ENCODE measurements at regions not wholly inside any gene's neighbourhood (a gene's known extent, or its start where the extent isn't known, plus 50 kb on each side); places are given as distances from the start of the nearest gene placed in this dataset.
"Not testable (repeated sequence)": the region's sequence is repeated elsewhere in the genome, so short reads cannot be mapped to it uniquely, and the experiment has no call there.

GRCh38 chr6:50998905-50999304 is 180.2 kb downstream of the TFAP2B start:
- ATAC-seq = no peak

- no peak for ATAC-seq
These were observed 182.7 kb downstream of the TFAP2B start for GRCh38 chr6:51001399-51001798.

DNA sequence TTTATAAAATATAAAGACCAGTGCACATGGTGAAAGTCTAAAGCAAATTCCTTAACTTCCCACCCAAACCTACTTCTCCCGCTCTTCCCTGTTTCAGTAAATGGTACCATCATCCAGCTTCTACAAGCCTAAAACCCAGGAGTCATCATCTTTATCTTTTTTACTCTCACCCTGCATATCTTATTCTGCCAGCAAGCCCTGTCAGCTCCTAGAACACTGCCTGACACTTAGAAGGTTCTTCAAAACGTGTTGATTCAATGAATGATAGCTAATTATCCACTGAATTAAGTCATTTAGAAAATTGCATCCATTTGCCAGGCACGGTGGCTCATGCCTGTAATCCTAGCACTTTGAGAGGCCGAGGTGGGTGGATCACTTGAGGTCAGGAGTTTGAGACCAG is 185.7 kb downstream of the TFAP2B start:
- no peak for ATAC-seq

GRCh38 chr6:51005779-51006178 is 187.1 kb downstream of the TFAP2B start:
- no peak for ATAC-seq

- no peak for ATAC-seq
These were observed 188.6 kb downstream of the TFAP2B start for GRCh38 chr6:51007237-51007636.

GRCh38 chr6:51008693-51009092 is 190.0 kb downstream of the TFAP2B start:
- not testable (repeated sequence) for ATAC-seq

DNA sequence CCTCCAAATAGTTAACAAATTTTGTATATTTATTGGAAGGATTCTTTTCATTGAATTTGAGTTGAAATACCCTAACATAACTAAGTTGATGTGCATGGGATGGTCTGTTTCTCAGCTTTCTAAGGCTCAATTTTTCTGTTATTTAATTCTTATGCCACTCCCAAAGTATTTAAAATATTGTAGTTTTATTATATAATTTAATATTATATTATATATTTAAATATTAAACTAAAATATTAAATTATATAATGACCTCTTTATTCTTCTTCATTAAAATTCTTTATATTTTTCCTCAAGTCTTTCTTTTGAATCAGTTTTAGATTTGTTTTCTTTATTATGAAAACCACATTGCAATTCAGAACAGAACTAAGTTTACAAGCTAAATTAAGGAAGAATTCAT is 194.7 kb downstream of the TFAP2B start:
- no peak for ATAC-seq

GRCh38 chr6:51015394-51015793 is 196.7 kb downstream of the TFAP2B start:
- ATAC-seq = no peak

DNA sequence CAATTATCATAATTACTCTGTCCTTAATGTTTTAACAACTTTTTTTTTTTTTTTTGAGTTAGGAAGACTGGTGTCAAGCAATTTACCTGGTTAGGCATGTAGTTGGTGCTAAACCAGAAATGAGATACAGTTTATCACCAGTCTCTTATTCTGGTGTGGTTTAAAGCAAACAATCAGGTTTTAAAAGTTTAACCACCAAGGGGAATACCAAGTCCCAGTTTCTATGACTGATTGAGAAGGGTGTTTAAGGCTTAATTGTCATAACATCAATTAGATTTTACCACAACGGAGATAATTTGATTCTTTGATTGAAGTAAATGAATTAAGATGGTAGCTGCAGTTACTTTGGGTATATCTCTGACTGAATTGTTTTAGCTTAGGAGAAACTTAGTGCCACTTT is 197.8 kb downstream of the TFAP2B start:
- no peak for ATAC-seq

DNA sequence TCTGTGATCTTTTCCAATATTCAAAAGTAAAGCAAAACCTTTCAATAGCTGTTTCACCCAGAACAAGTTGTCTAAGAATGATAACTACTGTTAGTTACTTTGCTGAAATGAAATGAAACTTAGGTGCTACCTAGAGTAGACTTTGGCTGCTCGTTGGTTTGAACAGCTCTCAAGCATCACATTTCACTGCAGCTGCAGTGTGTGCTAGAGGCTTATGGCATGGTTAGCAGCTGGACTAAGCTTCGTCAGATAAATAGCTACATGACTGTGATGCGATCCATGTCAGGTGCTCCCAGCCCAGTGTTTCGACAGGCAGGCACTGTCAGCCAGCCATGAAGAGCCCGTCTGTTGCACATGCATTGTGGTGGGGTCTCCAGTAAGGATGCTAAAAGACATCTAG is 201.1 kb downstream of the TFAP2B start:
- ATAC-seq = no peak

DNA sequence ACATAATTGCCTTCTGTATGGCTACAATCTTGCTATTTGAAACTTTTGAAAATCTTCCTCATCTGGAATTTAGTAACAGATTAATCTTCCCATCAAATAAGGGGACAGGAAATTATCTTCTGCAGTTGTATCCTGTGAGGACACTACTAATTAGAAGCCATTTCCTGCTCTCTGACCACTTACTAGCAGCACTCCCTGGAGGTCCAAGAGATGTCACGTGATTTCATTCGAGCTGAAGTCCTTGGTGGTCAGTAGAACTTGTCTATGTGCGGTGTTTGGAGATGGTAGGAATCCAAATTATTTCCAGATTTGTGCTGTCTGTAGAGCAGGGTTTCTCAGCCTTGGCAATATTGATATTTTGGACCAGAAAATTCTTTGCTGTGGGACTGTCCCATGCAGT is 202.5 kb downstream of the TFAP2B start:
- ATAC-seq = no peak

DNA sequence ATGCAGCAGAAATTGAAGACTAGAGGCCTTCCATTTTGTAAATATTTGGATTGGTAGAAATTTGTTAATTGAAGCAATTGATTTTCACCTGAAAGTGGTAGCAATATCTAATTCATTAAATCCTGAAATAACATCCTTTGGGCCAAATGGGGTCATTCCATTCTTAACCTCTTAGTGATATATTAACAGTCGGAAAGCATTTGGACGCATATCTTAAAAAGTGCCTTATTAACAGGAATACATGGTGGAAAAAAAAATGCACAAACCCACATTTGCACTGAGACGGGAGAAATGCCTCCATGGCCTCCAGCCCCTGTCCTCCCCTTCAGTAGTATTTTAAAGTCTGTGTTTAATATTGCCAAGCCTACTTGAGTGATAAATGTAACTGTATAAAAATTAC is 205.5 kb downstream of the TFAP2B start:
- no peak for ATAC-seq

DNA sequence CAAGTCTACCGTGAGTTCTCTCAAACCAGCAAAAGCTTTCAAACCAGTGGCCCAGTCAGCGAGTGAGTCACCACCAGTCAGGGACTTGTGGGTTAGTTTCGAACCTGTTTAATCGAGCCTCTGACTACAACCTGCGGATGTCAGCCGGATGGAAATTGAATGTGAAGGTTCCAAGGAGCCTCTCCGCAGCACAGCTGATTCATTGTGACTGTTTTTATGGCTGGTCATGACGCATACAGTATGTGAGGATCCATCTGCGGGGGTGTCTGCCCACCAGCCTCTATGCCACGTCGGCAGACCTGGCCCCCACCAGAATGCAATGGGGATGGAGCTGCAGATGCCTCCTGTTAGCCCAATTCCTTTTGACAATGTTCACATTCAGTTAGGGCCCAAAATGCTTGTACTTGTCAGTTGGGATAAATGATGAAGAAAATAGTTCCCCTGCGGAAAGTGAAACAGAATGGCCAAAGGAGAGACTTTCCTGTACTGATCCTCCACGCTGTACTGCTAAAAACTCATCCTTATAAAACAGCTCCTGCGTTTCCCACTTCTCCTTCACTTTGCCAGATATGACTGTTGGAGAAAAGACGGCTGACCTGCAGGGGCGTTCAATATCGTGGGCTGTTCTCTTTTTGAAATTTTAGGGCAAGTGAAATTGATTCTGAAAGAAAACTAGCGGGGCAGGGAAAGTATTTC is 206.6 kb downstream of the TFAP2B start:
- no peak for ATAC-seq

DNA sequence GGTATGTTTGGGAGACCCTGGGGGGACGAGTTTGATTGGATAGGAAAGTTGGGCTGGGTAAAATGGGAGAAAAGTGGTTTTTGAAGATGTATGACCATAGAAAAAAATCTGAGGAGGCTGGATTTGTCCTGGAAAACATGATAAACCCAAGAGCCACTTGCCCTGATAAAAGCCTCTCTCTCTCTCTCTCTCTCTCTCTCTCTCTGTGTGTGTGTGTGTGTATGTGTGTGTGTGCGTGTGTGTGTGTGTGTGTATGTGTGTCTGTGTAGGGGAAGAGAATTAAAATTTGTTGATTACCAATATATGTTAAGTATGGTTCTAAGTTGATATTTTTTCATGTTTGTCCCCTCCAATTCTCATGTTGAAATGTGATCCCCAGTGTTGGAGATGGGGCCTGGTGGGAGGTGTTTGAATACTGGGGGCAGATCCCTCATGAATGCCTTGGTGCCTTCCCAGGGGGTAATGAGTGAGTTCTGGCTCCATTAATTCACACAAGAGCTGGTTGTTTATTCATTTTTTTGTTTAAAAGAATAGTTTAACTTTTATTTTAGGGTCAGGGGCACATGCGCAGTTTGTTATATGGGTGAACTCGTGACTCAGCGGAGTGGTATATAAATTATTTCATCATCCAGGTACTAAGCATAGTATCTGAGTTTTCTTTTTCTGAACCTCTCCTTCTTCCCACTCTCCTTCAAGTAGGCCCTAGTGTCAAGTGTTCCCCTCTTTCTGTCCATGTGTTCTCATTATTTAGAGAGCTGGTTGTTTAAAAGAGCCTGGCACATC is 208.8 kb downstream of the TFAP2B start:
- ATAC-seq = no peak

- ATAC-seq = no peak
These were observed 209.6 kb downstream of the TFAP2B start for GRCh38 chr6:51028276-51028675.

- ATAC-seq = no peak
These were observed 210.9 kb downstream of the TFAP2B start for GRCh38 chr6:51029561-51029960.

DNA sequence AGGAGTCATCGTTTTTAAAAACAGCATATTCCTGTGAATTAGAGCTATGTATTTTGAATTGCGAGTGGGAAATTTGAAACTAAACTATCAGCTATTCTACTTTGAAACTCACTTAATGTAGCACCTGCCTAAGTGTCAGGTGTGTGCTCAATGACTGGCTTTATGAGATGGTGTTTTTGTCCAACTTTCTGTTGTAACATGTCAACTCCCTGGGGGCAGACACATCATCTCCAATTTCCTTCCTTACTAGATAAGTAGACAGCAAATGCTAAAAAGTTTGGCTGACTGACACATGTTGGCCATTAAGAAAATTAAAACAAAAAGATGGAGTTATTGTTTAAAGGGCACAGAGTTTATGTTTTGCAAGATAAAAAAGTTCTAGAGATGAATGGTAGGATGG is 226.9 kb downstream of the TFAP2B start:
- ATAC-seq = peak; percentile 83

- peak; percentile 84 for ATAC-seq
These were observed 230.8 kb downstream of the TFAP2B start for GRCh38 chr6:51049288-51049982.

GRCh38 chr6:51049983-51050877 is 231.6 kb downstream of the TFAP2B start:
- peak; percentile 59 for ATAC-seq

DNA sequence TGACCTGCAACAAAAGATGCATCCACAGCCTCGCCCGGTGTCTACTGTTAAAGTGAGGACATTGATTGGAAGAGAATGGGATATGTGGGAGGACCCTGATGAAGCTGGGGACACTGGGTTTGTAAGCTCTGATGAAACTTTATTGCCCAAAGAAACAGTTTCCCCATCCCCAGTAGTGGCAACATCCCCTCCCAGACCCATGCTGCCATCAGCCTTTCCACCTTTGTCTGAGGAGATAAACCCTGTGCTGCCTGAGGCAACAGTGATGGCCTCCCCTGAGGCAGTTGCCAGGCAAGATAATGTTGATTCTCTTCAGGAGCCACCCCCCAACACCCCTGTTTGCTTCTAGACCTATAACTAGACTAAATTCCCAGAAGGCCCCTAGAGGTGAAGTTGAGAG is 234.0 kb downstream of the TFAP2B start:
- ATAC-seq = not testable (repeated sequence)

DNA sequence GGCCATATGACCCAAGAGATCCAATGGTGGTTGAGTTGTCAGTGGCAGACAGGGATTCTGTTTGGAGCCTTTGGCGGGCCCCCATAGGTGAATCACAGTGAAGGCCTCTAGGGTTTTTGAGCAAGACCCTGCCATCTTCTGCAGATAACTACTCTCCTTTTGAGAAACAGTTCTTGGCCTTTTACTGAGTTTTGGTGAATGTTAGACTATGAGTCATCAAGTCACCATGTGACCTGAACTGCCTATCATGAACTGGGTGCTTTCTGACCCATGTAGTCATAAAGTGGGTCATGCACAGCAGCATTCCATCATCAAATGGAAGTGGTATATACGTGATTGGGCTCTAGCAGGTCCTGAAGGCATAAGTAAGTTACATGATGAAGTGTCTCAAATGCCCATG is 236.6 kb downstream of the TFAP2B start:
- ATAC-seq = not testable (repeated sequence)

DNA sequence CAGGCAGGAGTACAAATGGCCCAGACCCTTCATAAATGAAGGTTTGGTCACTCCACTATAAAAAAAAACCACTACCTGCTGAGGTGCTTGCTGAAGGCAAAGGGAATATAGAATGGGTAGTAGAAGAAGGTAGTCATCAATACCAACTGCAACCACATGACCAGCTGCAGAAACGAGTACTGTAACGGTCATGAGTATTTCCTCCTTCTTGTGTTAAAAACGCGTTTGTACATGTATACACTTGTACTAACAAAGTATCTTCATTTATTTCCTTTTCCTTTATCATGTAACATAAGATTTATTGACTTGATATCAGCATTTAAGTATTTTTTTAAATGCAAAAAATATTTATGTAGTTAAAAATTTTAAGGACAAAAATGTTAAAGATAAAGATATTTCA is 238.6 kb downstream of the TFAP2B start:
- ATAC-seq = no peak

Data from esophagus mucosa (tissue), 1 donor.